HEK293T (cell line): ENCODE measurements at regions not wholly inside any gene's neighbourhood (a gene's known extent, or its start where the extent isn't known, plus 50 kb on each side); places are given as distances from the start of the nearest gene placed in this dataset.

ENCODE experiments used
- ARNT ChIP-seq: fragments of 450-650 bp; IDR thresholded peaks from 2 replicates; pipeline ENCODE4 v1.6.1; 2017; ENCODE audit warnings: mild to moderate bottlenecking
- BHLHE40 ChIP-seq: fragments of 450-650 bp; IDR thresholded peaks from 2 replicates; pipeline ENCODE4 v1.6.1; 2016; ENCODE audit warnings: mild to moderate bottlenecking, moderate library complexity, borderline replicate concordance
- ELF4 ChIP-seq: fragments of 450-650 bp; IDR thresholded peaks from 2 replicates; pipeline ENCODE4 v1.6.1; 2017; ENCODE audit warnings: antibody characterized with exemption
- FOXA1 ChIP-seq: fragments of 450-650 bp; IDR thresholded peaks from 2 replicates; pipeline ENCODE4 v1.6.1; 2016; ENCODE audit warnings: mild to moderate bottlenecking
- FOXK2 ChIP-seq: fragments of 450-650 bp; IDR thresholded peaks from 2 replicates; pipeline ENCODE4 v1.6.1; 2016; ENCODE audit warnings: mild to moderate bottlenecking
- FOXM1 ChIP-seq: fragments of 450-650 bp; IDR thresholded peaks from 2 replicates; pipeline ENCODE4 v1.6.1; 2017; ENCODE audit warnings: mild to moderate bottlenecking, borderline replicate concordance
- HDGF ChIP-seq: fragments of 450-650 bp; IDR thresholded peaks from 2 replicates; pipeline ENCODE4 v1.6.1; 2017; ENCODE audit warnings: antibody characterized with exemption, borderline replicate concordance
- L3MBTL2 ChIP-seq: fragments of 450-650 bp; conservative IDR thresholded peaks from 2 replicates; pipeline ENCODE4 v1.6.1; 2016; ENCODE audit warnings: mild to moderate bottlenecking
- SP1 ChIP-seq: fragments of 450-650 bp; IDR thresholded peaks from 2 replicates; pipeline ENCODE4 v1.6.1; 2017
- TF ChIP-seq, protein P1 (sequence below): fragments of 450-650 bp; IDR thresholded peaks from 2 replicates; pipeline ENCODE4 v1.6.1; 2016

DNA sequence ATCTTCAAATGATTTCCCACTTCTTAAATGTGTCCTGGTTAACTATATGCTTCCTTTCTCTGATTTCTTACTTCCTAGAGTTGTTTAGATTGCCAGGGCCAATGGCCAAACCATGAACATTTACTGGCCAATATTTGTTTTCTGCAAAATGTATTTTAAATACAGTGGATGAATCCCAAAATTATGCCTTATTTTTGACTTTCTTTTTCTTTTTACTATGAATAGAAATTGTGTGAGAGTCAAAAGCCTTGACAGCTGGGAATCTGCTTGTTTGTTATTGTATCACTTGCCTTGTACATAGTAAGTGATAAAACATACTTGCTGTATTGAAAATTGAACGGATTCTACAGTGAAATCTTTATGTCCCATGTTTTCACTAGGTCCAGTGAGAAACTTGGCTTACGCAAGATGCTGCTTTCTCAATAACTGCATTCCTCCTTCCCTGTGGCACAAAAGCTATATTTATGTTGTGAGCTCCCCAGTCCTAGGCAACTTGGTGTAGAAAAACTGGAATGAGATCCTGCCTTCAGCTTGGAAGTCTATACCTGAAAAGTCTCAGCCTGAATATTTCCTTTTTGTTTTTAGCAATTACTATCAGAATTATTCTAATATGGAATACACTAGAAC lies 295.2 kb downstream of the EPHA7 start:
- TF ChIP-seq FOXA1 (no peak), HDGF (no peak), ELF4 (no peak), ARNT (no peak), BHLHE40 (no peak), L3MBTL2 (no peak), SP1 (no peak), FOXK2 (no peak), FOXM1 (no peak)
- TF ChIP-seq, protein P1, sequence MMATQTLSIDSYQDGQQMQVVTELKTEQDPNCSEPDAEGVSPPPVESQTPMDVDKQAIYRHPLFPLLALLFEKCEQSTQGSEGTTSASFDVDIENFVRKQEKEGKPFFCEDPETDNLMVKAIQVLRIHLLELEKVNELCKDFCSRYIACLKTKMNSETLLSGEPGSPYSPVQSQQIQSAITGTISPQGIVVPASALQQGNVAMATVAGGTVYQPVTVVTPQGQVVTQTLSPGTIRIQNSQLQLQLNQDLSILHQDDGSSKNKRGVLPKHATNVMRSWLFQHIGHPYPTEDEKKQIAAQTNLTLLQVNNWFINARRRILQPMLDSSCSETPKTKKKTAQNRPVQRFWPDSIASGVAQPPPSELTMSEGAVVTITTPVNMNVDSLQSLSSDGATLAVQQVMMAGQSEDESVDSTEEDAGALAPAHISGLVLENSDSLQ = no peak
